ENCODE measurements at regions not wholly inside any gene's neighbourhood (a gene's known extent, or its start where the extent isn't known, plus 50 kb on each side); places are given as distances from the start of the nearest gene placed in this dataset.

- TF ChIP-seq GABPA (IDR thresholded peaks at IDR 0.05 in 1 of 2, conservative IDR thresholded peaks at IDR 0.05 in 1 of 2) (no peak), CTCF (IDR thresholded peaks at IDR 0.05; ENCODE audit: low read depth, low read length, missing input control) (no peak), MAX (IDR thresholded peaks at IDR 0.05) (no peak), JUND (IDR thresholded peaks at IDR 0.05) (no peak), FOXA1 (IDR thresholded peaks at IDR 0.05) (no peak), TAF1 (conservative IDR thresholded peaks at IDR 0.05) (no peak), YY1 (IDR thresholded peaks at IDR 0.05) (no peak)
Observed at GRCh38 chr2:16245481-16246054, 305.2 kb downstream of the MYCN start.
